ENCODE measurements at regions not wholly inside any gene's neighbourhood (a gene's known extent, or its start where the extent isn't known, plus 50 kb on each side); places are given as distances from the start of the nearest gene placed in this dataset.

DNA sequence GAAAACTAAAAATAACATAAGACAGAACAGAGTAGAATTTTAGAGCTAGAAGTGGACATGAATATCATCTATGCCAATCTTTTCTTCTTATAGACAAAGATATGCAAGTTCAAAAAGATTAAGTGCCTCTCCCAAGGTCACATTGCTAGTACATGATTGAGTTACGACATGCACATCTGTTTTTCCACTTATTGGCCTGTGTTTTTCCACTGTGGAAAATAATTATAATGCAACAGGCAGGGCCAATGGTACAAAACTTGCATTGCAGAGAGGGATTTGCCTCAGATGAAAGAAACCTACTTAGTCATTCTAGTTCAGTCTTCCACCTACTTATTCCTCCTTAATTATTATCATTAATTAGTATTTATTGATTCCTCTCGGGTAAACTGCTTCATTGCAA is 407.8 kb upstream of the SGCD start:
- no peaks in the 10 kb centered on the region for H3K79me2 ChIP-seq (ENCODE audit: insufficient read depth, low read length)
- ATAC-seq (ENCODE audit: insufficient read depth, low read depth) (no peak), DNase-seq (no peak)
- no peak overlapping the region for H3K4me2 ChIP-seq (ENCODE audit: insufficient read depth, low read length)
- no peak overlapping the region for H2AFZ ChIP-seq (ENCODE audit: low read depth, low read length)
- H3K36me3 ChIP-seq (ENCODE audit: insufficient read depth, low read length), result no peaks in the 10 kb centered on the region
- TF ChIP-seq, protein P1, sequence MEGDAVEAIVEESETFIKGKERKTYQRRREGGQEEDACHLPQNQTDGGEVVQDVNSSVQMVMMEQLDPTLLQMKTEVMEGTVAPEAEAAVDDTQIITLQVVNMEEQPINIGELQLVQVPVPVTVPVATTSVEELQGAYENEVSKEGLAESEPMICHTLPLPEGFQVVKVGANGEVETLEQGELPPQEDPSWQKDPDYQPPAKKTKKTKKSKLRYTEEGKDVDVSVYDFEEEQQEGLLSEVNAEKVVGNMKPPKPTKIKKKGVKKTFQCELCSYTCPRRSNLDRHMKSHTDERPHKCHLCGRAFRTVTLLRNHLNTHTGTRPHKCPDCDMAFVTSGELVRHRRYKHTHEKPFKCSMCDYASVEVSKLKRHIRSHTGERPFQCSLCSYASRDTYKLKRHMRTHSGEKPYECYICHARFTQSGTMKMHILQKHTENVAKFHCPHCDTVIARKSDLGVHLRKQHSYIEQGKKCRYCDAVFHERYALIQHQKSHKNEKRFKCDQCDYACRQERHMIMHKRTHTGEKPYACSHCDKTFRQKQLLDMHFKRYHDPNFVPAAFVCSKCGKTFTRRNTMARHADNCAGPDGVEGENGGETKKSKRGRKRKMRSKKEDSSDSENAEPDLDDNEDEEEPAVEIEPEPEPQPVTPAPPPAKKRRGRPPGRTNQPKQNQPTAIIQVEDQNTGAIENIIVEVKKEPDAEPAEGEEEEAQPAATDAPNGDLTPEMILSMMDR (IDR thresholded peaks at IDR 0.05; ENCODE audit: borderline replicate concordance, extremely low read depth, low read length, poor library complexity, severe bottlenecking), result no peak
- no peak for TF ChIP-seq EZH2 (IDR thresholded peaks at IDR 0.05; ENCODE audit: borderline replicate concordance, low read depth, low read length, severe bottlenecking)
- H3K27me3 ChIP-seq (ENCODE audit: insufficient read depth, low read length, poor library complexity), result no peaks in the 10 kb centered on the region
- H3K4me3 ChIP-seq (ENCODE audit: low read depth in 1 of 2, low read length in 2 of 2), result no peak overlapping the region
- H3K4me1 ChIP-seq (ENCODE audit: insufficient read depth, low read length), result no peaks in the 10 kb centered on the region
- no peak overlapping the region for H3K9ac ChIP-seq (ENCODE audit: low read depth, low read length)
- no peaks in the 10 kb centered on the region for H4K20me1 ChIP-seq (ENCODE audit: insufficient read depth, low read length)
- no peaks in the 10 kb centered on the region for H3K9me3 ChIP-seq (ENCODE audit: insufficient read depth, low read length, severe bottlenecking)
- no peak overlapping the region for H3K27ac ChIP-seq (ENCODE audit: low read length)

DNA sequence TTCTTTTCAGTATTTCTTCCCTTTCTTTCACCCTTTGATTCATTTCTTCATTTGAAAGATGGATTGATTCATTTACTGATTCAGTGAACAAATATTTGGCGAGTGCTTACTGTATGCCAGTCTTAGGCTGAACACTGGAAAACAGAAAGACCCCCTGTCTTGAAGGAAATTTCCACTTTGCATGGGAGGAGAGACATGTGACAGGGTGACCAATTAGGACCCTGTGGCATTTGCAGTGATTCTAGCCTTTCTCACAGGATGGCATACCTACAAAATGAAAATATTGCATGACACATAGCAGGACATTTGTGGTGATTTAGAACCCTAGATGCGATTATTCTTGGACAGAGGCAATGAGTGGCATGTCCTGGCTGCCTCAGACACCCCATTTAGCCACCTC is 407.2 kb upstream of the SGCD start:
- TF ChIP-seq, protein P1 (IDR thresholded peaks at IDR 0.05; ENCODE audit: borderline replicate concordance, extremely low read depth, low read length, poor library complexity, severe bottlenecking), result no peak
- TF ChIP-seq EZH2 (IDR thresholded peaks at IDR 0.05; ENCODE audit: borderline replicate concordance, low read depth, low read length, severe bottlenecking), result no peak
- no peak for ATAC-seq (ENCODE audit: insufficient read depth, low read depth)
- no peak for DNase-seq
- no peak overlapping the region for H3K27ac ChIP-seq (ENCODE audit: low read length)
- H2AFZ ChIP-seq (ENCODE audit: low read depth, low read length), result no peak overlapping the region
- no peak overlapping the region for H3K4me3 ChIP-seq (ENCODE audit: low read depth in 1 of 2, low read length in 2 of 2)
- no peaks in the 10 kb centered on the region for H3K4me1 ChIP-seq (ENCODE audit: insufficient read depth, low read length)
- H3K79me2 ChIP-seq (ENCODE audit: insufficient read depth, low read length), result no peaks in the 10 kb centered on the region
- H3K27me3 ChIP-seq (ENCODE audit: insufficient read depth, low read length, poor library complexity), result no peaks in the 10 kb centered on the region
- no peak overlapping the region for H3K4me2 ChIP-seq (ENCODE audit: insufficient read depth, low read length)
- H4K20me1 ChIP-seq (ENCODE audit: insufficient read depth, low read length), result no peaks in the 10 kb centered on the region
- H3K36me3 ChIP-seq (ENCODE audit: insufficient read depth, low read length), result no peaks in the 10 kb centered on the region
- H3K9me3 ChIP-seq (ENCODE audit: insufficient read depth, low read length, severe bottlenecking), result no peaks in the 10 kb centered on the region
- H3K9ac ChIP-seq (ENCODE audit: low read depth, low read length), result no peak overlapping the region

DNA sequence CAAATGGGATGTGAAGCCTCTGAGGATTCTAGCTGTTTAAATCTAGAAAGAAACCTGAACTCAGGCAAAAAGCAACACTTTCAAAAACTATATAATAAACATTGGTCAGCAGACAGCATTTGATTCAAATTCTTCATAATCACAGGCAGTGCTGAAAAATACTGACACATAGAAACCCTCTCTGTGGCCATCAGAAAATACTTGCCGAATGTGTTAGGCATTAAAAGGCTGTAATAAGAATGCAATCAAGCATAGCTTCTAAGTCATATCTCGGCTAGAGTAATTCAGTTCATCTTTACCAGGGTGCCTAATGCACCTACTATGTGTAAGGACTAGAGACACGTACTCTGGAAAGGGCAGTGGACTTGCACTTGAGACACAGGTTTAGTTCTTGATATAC is 405.3 kb upstream of the SGCD start:
- H3K4me1 ChIP-seq (ENCODE audit: insufficient read depth, low read length), result no peaks in the 10 kb centered on the region
- H3K27me3 ChIP-seq (ENCODE audit: insufficient read depth, low read length, poor library complexity), result no peaks in the 10 kb centered on the region
- H4K20me1 ChIP-seq (ENCODE audit: insufficient read depth, low read length), result no peaks in the 10 kb centered on the region
- ATAC-seq (ENCODE audit: insufficient read depth, low read depth) (no peak), DNase-seq (no peak)
- no peaks in the 10 kb centered on the region for H3K9me3 ChIP-seq (ENCODE audit: insufficient read depth, low read length, severe bottlenecking)
- no peaks in the 10 kb centered on the region for H3K79me2 ChIP-seq (ENCODE audit: insufficient read depth, low read length)
- no peak overlapping the region for H3K4me2 ChIP-seq (ENCODE audit: insufficient read depth, low read length)
- H3K4me3 ChIP-seq (ENCODE audit: low read depth in 1 of 2, low read length in 2 of 2), result no peak overlapping the region
- no peak overlapping the region for H2AFZ ChIP-seq (ENCODE audit: low read depth, low read length)
- TF ChIP-seq EZH2 (IDR thresholded peaks at IDR 0.05; ENCODE audit: borderline replicate concordance, low read depth, low read length, severe bottlenecking), result no peak
- TF ChIP-seq, protein P1 (IDR thresholded peaks at IDR 0.05; ENCODE audit: borderline replicate concordance, extremely low read depth, low read length, poor library complexity, severe bottlenecking), result no peak
- no peaks in the 10 kb centered on the region for H3K36me3 ChIP-seq (ENCODE audit: insufficient read depth, low read length)
- H3K27ac ChIP-seq (ENCODE audit: low read length), result no peak overlapping the region
- H3K9ac ChIP-seq (ENCODE audit: low read depth, low read length), result no peak overlapping the region

DNA sequence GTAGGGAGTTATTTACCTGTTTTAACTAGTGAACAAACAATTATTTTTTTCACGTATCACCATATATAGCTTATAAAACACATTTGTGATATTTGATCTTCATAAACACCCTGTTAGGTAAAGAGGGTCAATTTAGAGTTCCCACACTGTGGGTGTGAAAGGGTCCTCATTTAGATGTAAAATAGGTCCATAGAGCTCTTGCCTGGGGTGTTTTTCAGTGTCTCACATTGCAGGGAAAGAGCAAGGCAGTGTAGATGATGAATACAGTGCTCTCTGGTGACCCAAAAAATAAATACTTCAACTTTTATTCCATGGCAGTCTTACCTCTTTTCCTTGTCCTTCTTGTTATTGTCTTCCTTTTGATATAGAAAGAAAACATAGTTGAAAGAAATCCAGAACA is 403.2 kb upstream of the SGCD start:
- no peaks in the 10 kb centered on the region for H3K79me2 ChIP-seq (ENCODE audit: insufficient read depth, low read length)
- TF ChIP-seq, protein P1 (IDR thresholded peaks at IDR 0.05; ENCODE audit: borderline replicate concordance, extremely low read depth, low read length, poor library complexity, severe bottlenecking), result no peak
- no peak for TF ChIP-seq EZH2 (IDR thresholded peaks at IDR 0.05; ENCODE audit: borderline replicate concordance, low read depth, low read length, severe bottlenecking)
- ATAC-seq (ENCODE audit: insufficient read depth, low read depth), result no peak
- H2AFZ ChIP-seq (ENCODE audit: low read depth, low read length), result no peak overlapping the region
- H3K4me1 ChIP-seq (ENCODE audit: insufficient read depth, low read length), result no peaks in the 10 kb centered on the region
- no peak overlapping the region for H3K27ac ChIP-seq (ENCODE audit: low read length)
- DNase-seq, result no peak
- H3K36me3 ChIP-seq (ENCODE audit: insufficient read depth, low read length), result no peaks in the 10 kb centered on the region
- H3K9ac ChIP-seq (ENCODE audit: low read depth, low read length), result no peak overlapping the region
- H3K4me2 ChIP-seq (ENCODE audit: insufficient read depth, low read length), result no peak overlapping the region
- H4K20me1 ChIP-seq (ENCODE audit: insufficient read depth, low read length), result no peaks in the 10 kb centered on the region
- H3K27me3 ChIP-seq (ENCODE audit: insufficient read depth, low read length, poor library complexity), result no peaks in the 10 kb centered on the region
- no peaks in the 10 kb centered on the region for H3K9me3 ChIP-seq (ENCODE audit: insufficient read depth, low read length, severe bottlenecking)
- H3K4me3 ChIP-seq (ENCODE audit: low read depth in 1 of 2, low read length in 2 of 2), result no peak overlapping the region

Data from DND-41 (cell line).